Neuronal stem cell (in vitro differentiated cells): ENCODE measurements at regions not wholly inside any gene's neighbourhood (a gene's known extent, or its start where the extent isn't known, plus 50 kb on each side); places are given as distances from the start of the nearest gene placed in this dataset.
"Not testable (repeated sequence)": the region's sequence is repeated elsewhere in the genome, so short reads cannot be mapped to it uniquely, and the experiment has no call there.

Experiments used
- DNase-seq: peaks from one replicate; pipeline ENCODE4 v3.0.0-alpha.2; 2013; ENCODE audit warnings: low spot score
- H2AFZ ChIP-seq: one replicate; pipeline ENCODE4 v1.6.1; 2013; ENCODE audit warnings: mild to moderate bottlenecking, low read length, inconsistent platforms
- H2AK5ac ChIP-seq: 2 replicates; pipeline ENCODE4 v1.6.1; 2013; ENCODE audit warnings: low read depth, mild to moderate bottlenecking, inconsistent platforms, low read length, moderate library complexity, mixed read lengths
- H2BK120ac ChIP-seq: 2 replicates; pipeline ENCODE4 v1.6.1; 2013; ENCODE audit warnings: low read depth, mild to moderate bottlenecking, inconsistent platforms, low read length, moderate library complexity, mixed read lengths
- H2BK12ac ChIP-seq: one replicate; pipeline ENCODE4 v1.6.1; 2013; ENCODE audit warnings: low read length, inconsistent platforms
- H2BK15ac ChIP-seq: 2 replicates; pipeline ENCODE4 v1.6.1; 2013; ENCODE audit warnings: mild to moderate bottlenecking, low read length, inconsistent platforms, mixed read lengths
- H2BK5ac ChIP-seq: one replicate; pipeline ENCODE4 v1.6.1; 2013; ENCODE audit warnings: inconsistent platforms, mild to moderate bottlenecking, low read length, moderate library complexity
- H3K14ac ChIP-seq: one replicate; pipeline ENCODE4 v1.6.1; 2013; ENCODE audit warnings: low read length, inconsistent platforms
- H3K18ac ChIP-seq: 2 replicates; pipeline ENCODE4 v1.6.1; 2013; ENCODE audit warnings: low read length, inconsistent platforms
- H3K23ac ChIP-seq: 2 replicates; pipeline ENCODE4 v1.6.1; 2013; ENCODE audit warnings: low read depth, mild to moderate bottlenecking, mixed read lengths, low read length, inconsistent platforms; ENCODE audit not compliant: poor library complexity
- H3K27ac ChIP-seq: replicated peaks from 3 replicates; pipeline ENCODE4 v1.5.1; 2013; ENCODE audit warnings: low read length, inconsistent platforms
- H3K27me3 ChIP-seq, 3 experiments: 2 replicates each; pipeline ENCODE4 v1.6.1; 2013; ENCODE audit warnings: low read length in 3 of 3, mild to moderate bottlenecking in 2 of 3, inconsistent platforms in 1 of 3, low read depth in 1 of 3, mixed read lengths in 1 of 3, moderate library complexity in 1 of 3; ENCODE audit not compliant: control insufficient read depth in 3 of 3, insufficient read depth in 3 of 3
- H3K36me3 ChIP-seq, 2 donors: replicated peaks in 1 of 2; 2 replicates each; pipeline ENCODE4 v1.6.1; 2013; ENCODE audit warnings: low read length in 2 of 2; ENCODE audit not compliant: control insufficient read depth in 2 of 2, insufficient read depth in 2 of 2
- H3K4ac ChIP-seq: 2 replicates; pipeline ENCODE4 v1.6.1; 2013; ENCODE audit warnings: inconsistent platforms, mild to moderate bottlenecking, low read length, moderate library complexity
- H3K4me1 ChIP-seq, 2 donors: 1 replicate in 1 of 2; 2 replicates in 1 of 2; pipeline ENCODE4 v1.6.1; 2013; ENCODE audit warnings: low read length in 2 of 2, low read depth in 1 of 2; ENCODE audit not compliant: control insufficient read depth in 2 of 2, insufficient read depth in 1 of 2
- H3K4me2 ChIP-seq: one replicate; pipeline ENCODE4 v1.6.1; 2013; ENCODE audit warnings: mild to moderate bottlenecking, low read length, inconsistent platforms; ENCODE audit not compliant: insufficient read depth, poor library complexity, severe bottlenecking
- H3K4me3 ChIP-seq, 2 donors: 2 replicates each; pipeline ENCODE4 v1.5.1; 2013; ENCODE audit warnings: low read length in 2 of 2, mild to moderate bottlenecking in 2 of 2, inconsistent platforms in 1 of 2, moderate library complexity in 1 of 2
- H3K79me1 ChIP-seq: one replicate; pipeline ENCODE4 v1.6.1; 2013; ENCODE audit warnings: low read depth, mild to moderate bottlenecking, inconsistent platforms, low read length, moderate library complexity
- H3K9ac ChIP-seq: one replicate; pipeline ENCODE4 v1.6.1; 2013; ENCODE audit warnings: mild to moderate bottlenecking, low read depth, low read length, inconsistent platforms; ENCODE audit not compliant: poor library complexity
- H3K9me3 ChIP-seq, 2 donors: replicated peaks in 1 of 2; 2 replicates each; pipeline versions ENCODE3 to v1.6.1; 2013; ENCODE audit warnings: low read length in 2 of 2, mild to moderate bottlenecking in 2 of 2, inconsistent platforms in 1 of 2, low read depth in 1 of 2, mixed read lengths in 1 of 2, moderate library complexity in 1 of 2; ENCODE audit not compliant: control insufficient read depth in 2 of 2, insufficient read depth in 1 of 2
- H4K8ac ChIP-seq: one replicate; pipeline ENCODE4 v1.6.1; 2013; ENCODE audit warnings: low read depth, mild to moderate bottlenecking, inconsistent platforms, low read length, moderate library complexity
- H4K91ac ChIP-seq: one replicate; pipeline ENCODE4 v1.6.1; 2013; ENCODE audit warnings: low read length, low read depth, mild to moderate bottlenecking, inconsistent platforms; ENCODE audit not compliant: poor library complexity
- WGBS, 2 donors: extraction: QIAGEN DNeasy Blood & Tissue Kit; methylation state at CpG; one replicate each; pipeline ENCODE4 v1.1.7; 2013; ENCODE audit warnings: missing lambda C conversion rate in 2 of 2, mixed read lengths in 1 of 2; ENCODE audit not compliant: insufficient read length in 2 of 2, insufficient replicate concordance in 1 of 2; ENCODE audit errors: extremely low coverage in 2 of 2; 5-methylcytosine and 5-hydroxymethylcytosine counted together

DNA sequence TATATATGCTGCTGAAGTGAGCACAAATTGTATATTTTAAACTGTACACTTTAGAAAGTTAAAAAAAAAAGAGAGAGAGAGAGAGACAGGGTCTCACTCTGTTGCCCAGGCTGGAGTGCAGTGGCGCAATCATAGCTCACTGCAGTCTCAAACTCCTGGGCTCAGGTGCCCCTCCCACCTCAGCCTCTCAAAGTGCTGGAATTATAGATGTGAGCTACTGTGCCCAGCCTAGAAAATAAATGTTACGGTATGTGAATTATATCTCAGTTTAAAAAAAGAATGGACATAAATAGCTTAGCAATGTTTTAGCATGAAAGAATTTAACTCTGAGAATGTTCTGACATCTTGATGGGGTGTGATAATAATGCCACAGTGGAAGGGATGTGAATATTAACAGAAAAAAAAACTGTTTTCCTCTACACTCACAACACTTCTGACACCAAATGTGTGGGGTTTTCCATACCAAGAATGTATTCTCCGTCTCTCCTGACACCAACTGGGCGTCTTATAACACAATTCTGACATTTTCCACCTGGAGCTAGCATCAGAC is 162.1 kb downstream of the PLCE1 start:
- H2BK120ac ChIP-seq: no peak overlapping the region
- no peaks in the 10 kb centered on the region for H3K4me1 ChIP-seq
- no peak overlapping the region for H3K23ac ChIP-seq
- no peaks in the 10 kb centered on the region for H3K79me1 ChIP-seq
- no peak overlapping the region for H4K91ac ChIP-seq
- no peak overlapping the region for H3K9ac ChIP-seq
- WGBS, 2 donors: no CpG with 5 or more reads among the region's 4 CpGs
- H2BK5ac ChIP-seq: no peak overlapping the region
- no peaks in the 10 kb centered on the region for H3K36me3 ChIP-seq
- DNase-seq: no peak
- H3K27ac ChIP-seq: no peak overlapping the region
- H2AFZ ChIP-seq: no peak overlapping the region
- no peak overlapping the region for H3K14ac ChIP-seq
- no peaks in the 10 kb centered on the region for H3K27me3 ChIP-seq
- H2BK15ac ChIP-seq: no peak overlapping the region
- no peak overlapping the region for H2BK12ac ChIP-seq
- H4K8ac ChIP-seq: no peak overlapping the region
- H3K4me2 ChIP-seq: no peak overlapping the region
- no peak overlapping the region for H3K4me3 ChIP-seq
- H3K9me3 ChIP-seq: no peaks in the 10 kb centered on the region
- no peak overlapping the region for H3K4ac ChIP-seq
- no peak overlapping the region for H3K18ac ChIP-seq
- no peak overlapping the region for H2AK5ac ChIP-seq

- H3K36me3 ChIP-seq: no peaks in the 10 kb centered on the region
- no peak overlapping the region for H3K4ac ChIP-seq
- H3K9me3 ChIP-seq: no peaks in the 10 kb centered on the region
- H2BK5ac ChIP-seq: no peak overlapping the region
- no peaks in the 10 kb centered on the region for H3K4me1 ChIP-seq
- H3K9ac ChIP-seq: no peak overlapping the region
- no peak overlapping the region for H2AFZ ChIP-seq
- H3K27ac ChIP-seq: no peak overlapping the region
- H3K18ac ChIP-seq: no peak overlapping the region
- H3K27me3 ChIP-seq: no peaks in the 10 kb centered on the region
- no CpG with 5 or more reads among the region's 3 CpGs for WGBS, 2 donors
- H2BK120ac ChIP-seq: no peak overlapping the region
- DNase-seq: no peak
- H2BK12ac ChIP-seq: no peak overlapping the region
- H3K79me1 ChIP-seq: no peaks in the 10 kb centered on the region
- no peak overlapping the region for H3K14ac ChIP-seq
- H4K91ac ChIP-seq: no peak overlapping the region
- no peak overlapping the region for H2BK15ac ChIP-seq
- H4K8ac ChIP-seq: no peak overlapping the region
- no peak overlapping the region for H3K4me2 ChIP-seq
- no peak overlapping the region for H3K23ac ChIP-seq
- H3K4me3 ChIP-seq: no peak overlapping the region
- H2AK5ac ChIP-seq: no peak overlapping the region
These were observed 162.7 kb downstream of the PLCE1 start for GRCh38 chr10:94156453-94156852.

DNA sequence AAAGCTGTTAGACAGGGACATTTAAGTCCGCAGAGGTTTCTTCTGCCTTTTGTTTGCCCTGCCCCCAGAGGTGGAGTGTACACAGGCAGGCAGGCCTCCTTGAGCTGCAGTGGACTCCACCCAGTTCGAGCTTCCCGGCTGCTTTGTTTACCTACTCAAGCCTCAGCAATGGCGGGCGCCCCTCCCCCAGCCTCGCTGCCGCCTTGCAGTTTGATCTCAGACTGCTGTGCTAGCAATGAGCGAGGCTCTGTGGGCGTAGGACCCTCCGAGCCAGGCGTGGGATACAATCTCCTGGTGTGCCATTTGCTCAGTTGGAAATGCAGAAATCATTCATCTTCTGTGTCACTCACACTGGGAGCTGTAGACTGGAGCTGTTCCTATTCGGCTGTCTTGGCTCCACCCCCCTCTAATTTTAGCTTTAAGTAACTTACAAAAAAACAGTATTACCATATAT is 171.5 kb downstream of the PLCE1 start:
- not testable (repeated sequence) for H2BK15ac ChIP-seq, H3K27me3 ChIP-seq, H2BK120ac ChIP-seq, H3K23ac ChIP-seq, H2BK5ac ChIP-seq, H3K4me2 ChIP-seq, H3K27ac ChIP-seq, H4K91ac ChIP-seq, H2AK5ac ChIP-seq, H2BK12ac ChIP-seq, H3K18ac ChIP-seq, H3K9ac ChIP-seq, H3K9me3 ChIP-seq, H4K8ac ChIP-seq, H3K79me1 ChIP-seq, H3K14ac ChIP-seq, H3K4me1 ChIP-seq, DNase-seq, H3K4ac ChIP-seq, H3K4me3 ChIP-seq, H2AFZ ChIP-seq, H3K36me3 ChIP-seq
- no CpG with 5 or more reads among the region's 12 CpGs for WGBS, 2 donors

DNA sequence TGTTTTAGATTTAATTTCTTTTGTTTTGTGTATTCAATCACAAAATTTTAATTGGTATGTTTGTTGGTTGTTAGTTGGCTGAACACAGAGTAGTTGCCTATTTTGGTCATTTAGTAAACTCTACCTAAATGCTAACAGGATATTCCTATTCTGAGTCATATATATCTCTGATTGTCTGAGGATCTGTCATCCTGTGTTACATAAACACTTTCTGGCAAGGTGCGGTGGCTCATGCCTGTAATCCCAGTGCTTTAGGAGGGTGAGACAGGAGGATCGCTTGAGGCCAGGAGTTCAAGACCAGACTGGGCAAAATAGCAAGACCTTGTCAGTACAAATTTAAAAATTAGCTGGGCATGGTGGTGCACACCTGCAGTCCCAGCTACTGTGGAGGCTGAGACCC is 178.6 kb downstream of the PLCE1 start:
- Histone ChIP-seq H3K79me1 (no peaks in the 10 kb centered on the region), H4K8ac (no peak overlapping the region), H2AK5ac (no peak overlapping the region), H3K14ac (no peak overlapping the region), H3K23ac (no peak overlapping the region), H2BK12ac (no peak overlapping the region), H3K4me2 (no peak overlapping the region), H2BK5ac (no peak overlapping the region), H2AFZ (no peak overlapping the region), H3K36me3 (no peaks in the 10 kb centered on the region), H3K4me3 (no peak overlapping the region), H3K9me3 (no peaks in the 10 kb centered on the region), H3K9ac (no peak overlapping the region), H3K27me3 (no peaks in the 10 kb centered on the region), H2BK15ac (no peak overlapping the region), H4K91ac (no peak overlapping the region), H3K4ac (no peak overlapping the region), H3K27ac (no peak overlapping the region), H3K18ac (no peak overlapping the region), H2BK120ac (no peak overlapping the region), H3K4me1 (no peaks in the 10 kb centered on the region)
- no CpG with 5 or more reads among the region's 2 CpGs for WGBS, 2 donors
- no peak for DNase-seq
